HepG2 (cell line): ENCODE measurements at regions not wholly inside any gene's neighbourhood (a gene's known extent, or its start where the extent isn't known, plus 50 kb on each side); places are given as distances from the start of the nearest gene placed in this dataset.

Experiments
- ATAC-seq: fragments of 200-7000 bp; cut with Tn5 transposase; 3 replicates; pipeline ENCODE4 v1.9.1; 2020; ENCODE audit warnings: mild to moderate bottlenecking, moderate library complexity
- BruUV-seq: library from RNA; stranded (reverse); fragments of 400-500 nt; replicated peaks from 2 replicates; lab custom pipeline; 2021; lab: Mats Ljungman, UMichigan
- CTCF ChIA-PET: fragments of 300-600 bp; formaldehyde crosslinking; extraction: SDS; loops from one replicate; lab custom pipeline; 2021; ENCODE audit warnings: low total read pairs, inconsistent platforms, low intra/inter-chr PET ratio; lab: Yijun Ruan, JAX
- POLR2A ChIA-PET: fragments of 350-600 bp; sonication (Branson Sonifier 250); formaldehyde crosslinking; loops from one replicate; lab custom pipeline; 2020; ENCODE audit warnings: antibody characterized with exemption, inconsistent platforms; lab: Yijun Ruan, JAX
- DNase-seq: peaks from one replicate; pipeline ENCODE4 v3.0.0-alpha.2; 2015; ENCODE audit warnings: low spot score
- FAIRE-seq: peaks from 3 replicates; lab custom pipeline; 2011; peaks lifted over from hg19 to GRCh38; lab: Jason Lieb, UNC
- H2AFZ ChIP-seq: one replicate; pipeline ENCODE4 v1.6.1; 2011; ENCODE audit warnings: low read length, inconsistent platforms
- H3K27ac ChIP-seq: fragments of 300-600 bp; 3 replicates; pipeline ENCODE4 v1.8.0; 2011; ENCODE audit warnings: mixed run types, mild to moderate bottlenecking, mixed read lengths, low read length, inconsistent platforms; ENCODE audit not compliant: insufficient read depth; ENCODE audit errors: extremely low read length
- H3K27me3 ChIP-seq, 2 experiments: fragments of 200-600 bp in 1 of 2; 2 replicates in 1 of 2; 3 replicates in 1 of 2; pipeline versions ENCODE4 v1.6.0 to v1.8.0; 2011; ENCODE audit warnings: low read length in 2 of 2, mild to moderate bottlenecking in 2 of 2, moderate library complexity in 2 of 2, inconsistent platforms in 1 of 2; ENCODE audit not compliant: insufficient read depth in 2 of 2, control insufficient read depth in 1 of 2
- H3K36me3 ChIP-seq, 2 experiments: fragments of 200-600 bp in 1 of 2; replicated peaks in 1 of 2; 2 replicates in 1 of 2; 3 replicates in 1 of 2; pipeline versions ENCODE4 v1.5.1 to v1.8.0; 2011; ENCODE audit warnings: low read length in 2 of 2, inconsistent platforms in 1 of 2; ENCODE audit not compliant: insufficient read depth in 2 of 2, control insufficient read depth in 1 of 2
- H3K4me1 ChIP-seq: 2 replicates; pipeline ENCODE4 v1.5.1; 2012; ENCODE audit warnings: low read length, inconsistent platforms; ENCODE audit not compliant: insufficient read depth
- H3K4me2 ChIP-seq: 2 replicates; pipeline ENCODE4 v1.6.0; 2011; ENCODE audit warnings: low read depth, low read length, inconsistent platforms
- H3K4me3 ChIP-seq, 3 experiments: fragments of 200-600 bp in 1 of 3; sonication (generic), shearing (Covaris generic) in 1 of 3; replicated peaks in 1 of 3; 2 replicates each; pipeline ENCODE4 v1.5.1; 2011 to 2016; ENCODE audit warnings: low read length in 3 of 3, inconsistent platforms in 2 of 3, low read depth in 2 of 3, mild to moderate bottlenecking in 2 of 3, control low read depth in 1 of 3, mixed read lengths in 1 of 3; ENCODE audit not compliant: insufficient read depth in 1 of 3
- H3K79me2 ChIP-seq: one replicate; pipeline ENCODE4 v1.6.1; 2011; ENCODE audit warnings: low read length, inconsistent platforms; ENCODE audit not compliant: insufficient read depth
- H3K9ac ChIP-seq: 2 replicates; pipeline ENCODE4 v1.6.0; 2011; ENCODE audit warnings: mild to moderate bottlenecking, low read depth, low read length, inconsistent platforms; ENCODE audit not compliant: insufficient read depth
- H3K9me3 ChIP-seq: 2 replicates; pipeline ENCODE4 v1.5.1; 2012; ENCODE audit warnings: mild to moderate bottlenecking, low read length
- H4K20me1 ChIP-seq: 2 replicates; pipeline ENCODE4 v1.6.0; 2011; ENCODE audit warnings: inconsistent platforms, mild to moderate bottlenecking, low read length, moderate library complexity; ENCODE audit not compliant: insufficient read depth
- BCL6 ChIP-seq: IDR thresholded peaks from 2 replicates; pipeline ENCODE4 v1.6.1; 2016; ENCODE audit warnings: missing genetic modification reagents, missing compliant biosample characterization
- FOXC1 ChIP-seq: sonication (generic); formaldehyde crosslinking; IDR thresholded peaks from 2 replicates; pipeline ENCODE4 v1.8.0; 2022; ENCODE audit warnings: mild to moderate bottlenecking, missing genetic modification reagents, borderline replicate concordance
- GABPA ChIP-seq, 2 experiments: IDR thresholded peaks; 2 replicates each; pipeline ENCODE4 v1.6.1; 2011 to 2016; ENCODE audit warnings: low read depth in 2 of 2, low read length in 1 of 2, missing biosample characterization in 1 of 2, missing genetic modification characterization in 1 of 2
- GABPB1 ChIP-seq: IDR thresholded peaks from 2 replicates; pipeline ENCODE4 v1.6.1; 2016; ENCODE audit warnings: mild to moderate bottlenecking, missing genetic modification reagents, moderate library complexity, missing compliant biosample characterization
- HHEX ChIP-seq: IDR thresholded peaks from 2 replicates; pipeline ENCODE4 v1.6.1; 2016; ENCODE audit warnings: control low read depth
- KLF6 ChIP-seq: IDR thresholded peaks from 2 replicates; pipeline ENCODE4 v1.8.0; 2016; ENCODE audit warnings: missing biosample characterization, missing genetic modification reagents
- MLLT10 ChIP-seq: sonication (generic); formaldehyde crosslinking; IDR thresholded peaks from 2 replicates; pipeline ENCODE4 v1.4.0; 2020; ENCODE audit warnings: missing genetic modification reagents
- NFYB ChIP-seq: sonication (generic); formaldehyde crosslinking; IDR thresholded peaks from 2 replicates; pipeline ENCODE4 v1.4.0; 2020; ENCODE audit warnings: missing genetic modification reagents
- NPAS2 ChIP-seq: sonication (generic); formaldehyde crosslinking; IDR thresholded peaks from 2 replicates; pipeline ENCODE4 v1.8.0; 2022; ENCODE audit warnings: mild to moderate bottlenecking, missing genetic modification reagents, borderline replicate concordance
- NR1H2 ChIP-seq: sonication (generic); formaldehyde crosslinking; IDR thresholded peaks from 2 replicates; pipeline ENCODE4 v1.8.1; 2022; ENCODE audit warnings: low read depth, missing genetic modification reagents, borderline replicate concordance
- SMARCE1 ChIP-seq: fragments of 450-650 bp; IDR thresholded peaks from 2 replicates; pipeline ENCODE4 v1.6.1; 2017; ENCODE audit warnings: borderline replicate concordance
- TCF12 ChIP-seq, 2 experiments: fragments of 450-650 bp in 1 of 2; sonication (generic) in 1 of 2; formaldehyde crosslinking in 1 of 2; IDR thresholded peaks; 2 replicates each; pipeline versions ENCODE4 v1.6.1 to v1.8.0; 2017 to 2022; ENCODE audit warnings: antibody characterized with exemption in 1 of 2, mild to moderate bottlenecking in 1 of 2, missing genetic modification reagents in 1 of 2, moderate library complexity in 1 of 2
- U2AF1 ChIP-seq: fragments of 200-400 bp; formaldehyde crosslinking; optimal IDR thresholded peaks from 2 replicates; pipeline ENCODE3; 2017; ENCODE audit warnings: mild to moderate bottlenecking, low read depth, low read length
- ZFP36L2 ChIP-seq: sonication (generic); formaldehyde crosslinking; IDR thresholded peaks from 2 replicates; pipeline ENCODE4 v1.4.0; 2020; ENCODE audit warnings: missing genetic modification reagents
- ZNF354B ChIP-seq: sonication (generic); formaldehyde crosslinking; IDR thresholded peaks from 2 replicates; pipeline ENCODE4 v1.8.0; 2022; ENCODE audit warnings: mild to moderate bottlenecking, missing genetic modification reagents
- ZNF513 ChIP-seq: sonication (generic); formaldehyde crosslinking; conservative IDR thresholded peaks from 2 replicates; pipeline ENCODE4 v1.5.0; 2020; ENCODE audit warnings: missing genetic modification reagents
- ZNF609 ChIP-seq: sonication (generic); formaldehyde crosslinking; IDR thresholded peaks from 2 replicates; pipeline ENCODE4 v1.4.0; 2020; ENCODE audit warnings: mild to moderate bottlenecking, missing genetic modification reagents, borderline replicate concordance
- ZNF703 ChIP-seq: sonication (generic); formaldehyde crosslinking; IDR thresholded peaks from 2 replicates; pipeline ENCODE4 v1.5.1; 2020; ENCODE audit warnings: missing genetic modification reagents, mild to moderate bottlenecking, moderate library complexity, borderline replicate concordance
- ZNF850 ChIP-seq: sonication (generic); formaldehyde crosslinking; conservative IDR thresholded peaks from 2 replicates; pipeline ENCODE4 v1.9.0; 2021; ENCODE audit warnings: mild to moderate bottlenecking, missing genetic modification reagents
- ZNF883 ChIP-seq: sonication (generic); formaldehyde crosslinking; IDR thresholded peaks from 2 replicates; pipeline ENCODE4 v1.5.1; 2020; ENCODE audit warnings: mild to moderate bottlenecking, missing genetic modification reagents; ENCODE audit errors: not compliant biosample characterization
- WGBS: methylation state at CpG from one replicate; pipeline ENCODE4 v1.1.6; 2017; ENCODE audit warnings: low lambda C conversion rate; 5-methylcytosine and 5-hydroxymethylcytosine counted together
- in situ Hi-C: cut with HindIII; loops from 2 replicates; pipeline ENCODE4 v1.10.0; 2017; ENCODE audit warnings: low pct_unique_long_range_greater_than_20kb; ENCODE audit not compliant: extremely low pct_ligation_motif_present
- intact Hi-C: fragments of 100-400 bp; cut with micrococcal nuclease; formaldehyde crosslinking; loops from one replicate; pipeline ENCODE4 v1.10.0; 2022; ENCODE audit not compliant: unreplicated experiment

- TF ChIP-seq ZNF609 = no peak
- no peak for TF ChIP-seq HHEX (CRISPR knock-in tag)
- no peak for TF ChIP-seq ZNF850 (CRISPR knock-in tag)
- TF ChIP-seq MLLT10 = no peak
- TF ChIP-seq U2AF1 = no peak
These were observed 104.1 kb upstream of the DDIT4L start (continued) for GRCh38 chr4:100294356-100294755.

- intact Hi-C loops (no loop called here), in situ Hi-C loops (no loop called here)
- no peaks in the 10 kb centered on the region for H4K20me1 ChIP-seq
- no peak overlapping the region for H3K27ac ChIP-seq
- no peaks in the 10 kb centered on the region for H3K4me1 ChIP-seq
- no peaks in the 10 kb centered on the region for H3K79me2 ChIP-seq
- H3K9ac ChIP-seq = no peak overlapping the region
- ChIA-PET POLR2A (no interaction called here), CTCF (no interaction called here)
- H3K27me3 ChIP-seq = no peaks in the 10 kb centered on the region
- 0% methylated on average over 2 of the region's 2 CpGs for WGBS
- TF ChIP-seq ZFP36L2 (CRISPR knock-in tag) (no peak), SMARCE1 (no peak), ZNF513 (no peak), KLF6 (no peak), BCL6 (CRISPR knock-in tag) (no peak), GABPA (IDR thresholded peaks at IDR 0.05; ENCODE audit: low read depth, low read length) (no peak), GABPA (CRISPR knock-in tag; IDR thresholded peaks at IDR 0.05; ENCODE audit: low read depth) (no peak), NR1H2 (CRISPR knock-in tag) (no peak), ZNF703 (no peak), ZNF354B (no peak), TCF12 (IDR thresholded peaks at IDR 0.05) (no peak), TCF12 (CRISPR knock-in tag; IDR thresholded peaks at IDR 0.05) (no peak), FOXC1 (CRISPR knock-in tag) (no peak), NPAS2 (no peak), GABPB1 (no peak), NFYB (CRISPR knock-in tag) (no peak), ZNF883 (CRISPR knock-in tag) (no peak)
- no peak overlapping the region for H3K4me2 ChIP-seq
- FAIRE-seq = no peak
- H3K9me3 ChIP-seq = no peaks in the 10 kb centered on the region
- BruUV-seq = no TSS peak
- no peak for DNase-seq
- H3K36me3 ChIP-seq = no peaks in the 10 kb centered on the region
- no peak overlapping the region for H2AFZ ChIP-seq
- no peak for ATAC-seq
- no peak overlapping the region for H3K4me3 ChIP-seq
These were observed 100.3 kb upstream of the DDIT4L start for GRCh38 chr4:100290585-100290984.
